ENCODE measurements at regions not wholly inside any gene's neighbourhood (a gene's known extent, or its start where the extent isn't known, plus 50 kb on each side); places are given as distances from the start of the nearest gene placed in this dataset.

DNA sequence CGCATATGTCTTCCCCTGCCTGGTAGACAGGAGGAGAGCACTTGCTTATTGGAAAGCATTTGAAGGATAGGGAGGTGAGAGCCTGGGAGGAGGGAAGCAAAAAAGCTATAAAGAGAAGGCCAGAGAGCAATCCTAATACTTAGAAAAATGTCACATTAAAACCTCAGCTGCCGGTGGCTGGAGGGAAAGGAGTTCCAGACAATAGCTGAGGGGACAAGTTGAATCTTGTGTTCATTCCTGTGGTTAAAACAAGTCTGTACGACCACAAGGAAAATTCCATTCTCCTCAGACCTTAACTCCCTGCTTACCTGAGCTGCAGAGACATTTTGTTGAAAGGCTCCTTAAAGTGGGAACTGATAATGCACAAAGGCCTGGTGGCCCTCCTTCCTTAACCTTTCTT, 218.8 kb upstream of the CAMK1G start:
- no peak for DNase-seq

DNA sequence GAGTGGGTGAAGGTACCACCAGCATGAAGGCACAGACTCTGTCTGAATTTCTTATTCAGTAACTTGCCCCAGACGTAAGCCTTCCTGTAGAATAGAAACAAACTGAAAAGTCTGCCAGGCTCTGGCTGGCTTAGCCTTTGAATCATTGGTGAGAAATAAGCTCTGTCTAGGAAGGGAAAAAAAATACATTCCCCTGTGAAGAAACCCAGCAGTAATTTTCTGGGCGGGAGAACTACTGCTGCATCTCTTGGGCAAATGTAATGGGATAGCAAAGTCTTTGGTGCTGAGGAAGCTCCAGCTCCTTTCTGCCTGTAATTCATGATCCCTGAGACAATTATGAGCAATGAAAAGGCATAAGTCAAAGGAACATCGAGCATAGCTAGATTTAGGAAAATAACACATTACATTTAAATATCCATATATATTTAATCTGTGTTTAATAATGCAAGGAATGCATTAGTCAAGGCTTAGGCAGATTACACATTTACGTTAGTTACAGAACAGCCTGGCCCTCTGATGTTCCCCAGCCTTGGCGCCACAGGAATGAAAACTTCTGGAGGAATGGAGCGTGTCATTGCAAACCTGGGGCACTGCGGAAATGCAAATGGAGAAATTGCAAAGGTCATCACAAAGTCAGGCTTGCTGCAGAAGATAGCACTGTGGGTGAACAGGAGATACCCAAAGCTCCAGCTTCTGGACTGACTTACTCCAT, 216.3 kb upstream of the CAMK1G start:
- no peak for DNase-seq

DNA sequence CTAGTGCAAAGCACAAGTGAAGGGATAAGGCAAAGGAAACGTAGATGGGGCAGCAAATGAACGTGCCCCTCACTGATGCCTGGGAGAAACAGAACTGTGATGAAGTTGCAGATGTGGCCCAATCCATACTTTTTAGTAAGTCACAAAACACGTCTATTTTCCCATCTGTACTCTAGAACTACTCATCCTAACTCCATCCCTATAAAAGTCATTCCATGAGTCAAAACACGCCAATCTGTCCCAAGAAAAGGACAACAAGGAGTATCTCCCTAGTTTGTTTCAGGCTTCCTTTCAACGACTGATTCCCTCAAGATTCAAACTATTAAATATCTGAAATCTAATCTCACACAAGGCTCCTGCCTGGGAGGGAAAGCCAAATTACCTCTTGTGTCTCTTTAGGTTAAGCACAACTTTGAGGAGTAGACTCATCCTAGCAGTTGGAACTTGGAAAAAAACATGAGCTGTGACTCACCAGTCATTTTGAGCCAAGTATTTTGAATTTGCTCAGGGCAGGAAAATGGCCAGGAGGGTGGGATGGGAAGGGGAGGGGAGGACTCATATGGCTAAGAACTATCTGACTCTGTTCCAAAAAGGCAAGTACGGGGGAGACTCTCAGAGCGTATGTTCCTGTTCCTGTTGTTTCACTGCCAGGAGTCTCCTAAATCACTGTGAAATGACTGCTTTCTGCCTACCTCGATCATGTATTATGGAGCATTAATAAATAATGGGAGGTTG, 214.5 kb upstream of the CAMK1G start:
- no peak for DNase-seq

DNA sequence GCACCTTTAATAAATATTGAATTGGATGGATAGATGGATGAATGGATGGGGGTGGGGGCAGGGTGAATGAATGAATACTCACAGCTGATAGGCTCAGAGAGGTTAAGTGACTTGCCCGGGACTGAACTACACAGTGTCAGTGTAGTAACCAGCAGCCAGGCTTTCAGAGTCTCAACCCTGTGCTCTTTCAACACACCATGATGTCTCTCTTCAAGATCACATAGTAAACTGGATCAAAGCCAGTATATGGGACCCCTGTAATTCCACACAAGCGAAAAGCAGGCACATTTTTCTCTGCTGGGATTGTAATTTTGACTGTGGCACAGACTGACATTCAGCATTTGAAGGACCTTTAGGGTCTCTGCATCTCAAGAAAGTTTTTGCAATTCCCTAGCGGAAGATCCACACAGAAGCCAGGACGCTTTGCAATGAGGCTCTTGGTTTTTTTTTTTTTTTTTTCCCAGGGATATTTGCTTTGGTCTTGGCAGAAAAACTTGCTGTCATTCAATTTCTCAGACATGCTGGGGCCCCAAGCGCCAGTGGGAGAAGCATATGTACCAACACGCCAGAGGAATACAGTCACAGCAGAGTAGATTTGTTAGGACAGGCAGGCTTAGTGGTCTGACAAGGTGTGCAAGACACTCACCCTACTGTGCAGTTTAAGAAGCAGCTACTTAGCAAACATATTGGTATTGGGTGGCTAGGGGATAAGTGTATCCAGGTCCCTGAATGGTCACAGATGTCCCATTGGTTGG, 213.1 kb upstream of the CAMK1G start:
- no peak for DNase-seq

DNA sequence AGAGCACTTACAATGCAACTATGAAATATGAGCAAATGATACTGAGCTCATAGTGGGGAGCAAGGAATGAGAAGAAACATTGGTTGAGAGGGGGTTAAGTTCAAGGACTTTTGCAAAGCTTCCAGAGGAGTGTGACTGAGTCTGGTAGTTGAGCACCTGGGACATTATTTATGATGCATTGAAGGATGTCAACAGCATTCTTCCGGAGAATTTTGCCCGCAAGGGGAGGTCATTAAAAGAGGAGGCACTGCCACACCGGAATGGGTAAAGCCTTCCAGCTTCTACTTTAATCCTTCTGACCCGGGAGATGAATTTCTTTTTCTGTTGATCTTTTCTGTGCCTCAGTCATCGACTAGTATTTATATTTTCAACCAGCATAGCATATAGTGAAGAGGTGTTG, 208.4 kb upstream of the CAMK1G start:
- DNase-seq = no peak

DNA sequence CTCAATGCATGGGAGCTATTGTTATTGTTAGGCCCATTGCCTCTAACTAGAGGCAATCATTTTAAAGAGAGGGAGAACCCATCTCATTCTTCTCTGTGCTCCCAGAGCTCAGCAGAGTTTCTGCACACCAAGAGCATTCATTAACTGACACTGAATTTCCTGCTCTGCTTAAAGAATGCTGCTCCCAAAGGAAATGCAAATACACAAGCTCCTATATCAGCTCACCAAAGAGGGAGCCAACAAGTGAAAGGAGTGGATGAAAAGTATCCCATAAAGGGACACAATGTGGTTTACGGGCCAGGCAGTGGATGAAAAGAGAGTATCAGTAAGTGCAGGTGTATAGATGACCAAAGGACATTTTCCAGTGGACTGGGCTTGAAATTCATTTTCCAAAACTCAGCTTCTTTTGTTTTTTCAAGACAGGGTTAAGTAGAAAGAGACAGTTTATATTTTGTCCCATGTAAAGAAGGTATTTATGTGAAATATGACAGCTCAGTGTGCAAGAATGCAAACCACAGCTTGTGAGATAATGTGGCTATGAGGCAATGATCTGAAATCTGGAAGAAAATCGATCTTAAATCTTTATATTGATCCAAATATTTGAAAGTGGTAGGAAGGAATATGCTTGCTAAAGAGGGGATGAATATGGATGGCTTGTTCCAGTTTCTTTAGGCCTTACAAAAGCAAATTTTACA, 207.7 kb upstream of the CAMK1G start:
- DNase-seq = no peak

DNA sequence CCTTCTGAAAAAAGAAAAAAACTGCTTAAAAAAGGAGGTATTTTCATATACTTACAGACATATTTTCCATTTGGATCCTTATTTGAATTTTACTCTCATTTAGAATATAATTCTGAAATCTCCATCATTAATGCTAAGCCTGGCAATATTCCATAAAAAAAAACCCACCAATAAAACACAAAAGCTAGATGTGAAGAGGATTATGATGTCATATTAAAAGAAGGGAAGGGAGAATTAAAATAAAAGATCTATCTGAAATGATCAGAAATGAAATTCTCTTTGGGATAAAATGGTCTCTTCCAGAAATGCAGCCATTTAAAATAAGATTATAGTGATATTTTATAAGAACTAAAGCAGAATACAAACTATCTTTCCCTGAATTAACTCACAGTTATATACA, 206.7 kb upstream of the CAMK1G start:
- no peak for DNase-seq

DNA sequence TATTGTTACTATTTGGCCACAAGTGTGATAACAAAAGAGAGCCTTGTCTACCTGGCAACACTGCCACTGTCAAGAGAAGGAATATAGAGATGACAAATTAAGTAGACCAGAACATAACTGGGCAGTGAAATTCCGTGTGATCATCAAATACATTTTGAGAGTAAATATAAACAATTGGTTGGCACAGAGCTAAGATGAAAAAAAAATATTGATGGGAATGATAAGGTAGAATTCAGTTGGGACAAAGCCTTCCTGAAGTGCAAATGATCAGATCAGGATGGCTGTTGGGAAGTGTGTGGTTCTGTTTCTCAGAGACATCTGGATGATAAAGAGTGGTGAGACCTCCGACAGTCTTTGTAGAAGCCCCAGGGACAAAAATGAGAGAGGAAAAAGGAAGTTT, 205.5 kb upstream of the CAMK1G start:
- no peak for DNase-seq

DNA sequence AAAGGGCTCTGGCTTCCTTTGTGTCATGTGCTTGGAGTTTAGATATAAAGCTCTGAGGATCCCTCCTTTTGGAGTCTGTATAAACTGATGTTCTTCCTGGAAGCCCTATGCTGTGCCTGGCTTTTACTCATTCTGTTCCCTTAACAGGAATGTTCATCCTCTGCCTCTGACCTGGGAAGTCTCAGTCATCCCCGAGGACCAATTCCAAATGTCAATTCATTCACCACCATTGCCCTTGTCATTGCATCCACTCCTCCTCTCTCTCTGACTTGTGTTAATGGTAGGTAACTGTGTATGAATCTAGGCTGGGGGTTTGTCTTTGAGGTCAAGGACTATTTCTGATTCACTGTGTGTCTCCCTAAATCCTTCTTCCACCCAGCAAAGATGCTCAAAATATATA, 204.2 kb upstream of the CAMK1G start:
- no peak for DNase-seq

DNA sequence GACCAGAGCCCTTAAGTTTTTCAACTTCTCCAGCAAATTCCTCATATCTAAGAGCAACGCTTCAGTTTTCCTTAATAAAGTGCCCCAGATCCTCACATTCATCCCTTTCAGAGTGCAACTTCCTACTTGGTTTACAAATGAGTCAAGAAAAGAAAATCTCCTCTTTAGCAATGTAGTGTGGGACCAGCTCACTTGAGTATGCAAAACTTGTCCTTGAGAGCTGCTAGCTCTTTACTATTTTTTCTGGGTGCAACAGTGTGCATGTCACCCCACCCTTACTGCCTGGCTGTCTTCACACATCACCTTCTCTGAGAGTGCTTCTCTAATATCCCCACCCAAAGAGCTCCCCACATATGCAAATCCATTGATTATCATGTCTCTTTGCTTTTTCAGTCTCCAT, 203.1 kb upstream of the CAMK1G start:
- DNase-seq = no peak

DNA sequence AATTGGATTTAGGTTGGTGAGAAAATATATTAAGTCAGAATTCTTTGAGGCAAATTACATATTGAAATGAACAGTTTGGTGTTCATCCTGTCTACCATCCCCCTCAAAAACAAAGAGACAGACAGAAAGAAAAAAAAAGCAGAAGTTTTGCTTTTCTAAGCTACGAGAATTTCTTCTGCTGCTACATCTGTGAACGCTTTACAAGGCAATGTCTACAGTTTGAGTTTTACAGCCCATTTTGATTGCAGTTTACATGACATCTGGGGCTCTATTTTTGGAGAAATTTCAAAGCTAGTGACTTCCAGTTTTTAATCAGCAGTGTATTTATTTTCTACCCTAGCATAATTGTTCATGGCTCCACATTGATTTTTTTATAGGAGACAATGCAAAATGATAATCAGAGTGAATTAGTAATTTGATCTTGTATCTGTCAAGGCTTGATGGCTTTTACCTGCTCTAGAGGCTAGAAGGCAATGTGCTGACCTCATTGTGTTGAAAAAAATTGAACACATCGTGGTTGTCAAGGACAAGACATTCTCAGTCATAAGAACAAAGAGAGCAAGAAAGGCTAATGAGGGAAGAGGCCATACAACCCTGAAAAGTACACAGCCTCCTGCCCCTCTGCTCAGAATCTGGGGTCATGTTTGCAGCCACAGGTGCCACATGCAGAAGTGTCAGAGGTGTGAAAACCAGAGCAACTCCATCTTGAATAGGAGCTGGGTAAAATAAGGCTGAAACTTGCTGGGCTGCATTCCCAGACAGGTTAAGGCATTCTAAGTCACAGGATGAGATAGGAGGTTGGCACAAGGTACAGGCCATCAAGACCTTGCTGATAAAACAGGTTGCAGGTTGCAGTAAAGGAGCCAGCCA, 201.0 kb upstream of the CAMK1G start:
- DNase-seq = no peak

DNA sequence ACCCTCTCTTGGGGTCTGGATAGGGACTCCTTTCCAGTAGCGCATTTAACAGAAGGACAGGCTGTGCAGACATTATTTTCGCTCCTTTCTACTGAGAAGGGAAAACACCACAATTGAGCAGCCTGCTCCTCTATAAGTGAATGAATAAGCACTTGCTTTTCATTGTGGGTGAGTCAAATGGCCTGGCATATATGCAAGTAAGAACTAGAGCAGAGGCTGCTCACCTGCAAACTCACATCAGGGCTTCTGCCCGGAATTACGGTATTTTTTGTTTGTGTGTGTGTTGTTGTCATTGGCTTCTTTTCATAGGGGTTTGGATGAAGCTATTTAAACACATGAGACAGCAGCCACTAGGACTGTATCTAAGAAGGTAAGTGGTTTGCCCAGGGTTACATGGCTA, 200.1 kb upstream of the CAMK1G start:
- DNase-seq = no peak

DNA sequence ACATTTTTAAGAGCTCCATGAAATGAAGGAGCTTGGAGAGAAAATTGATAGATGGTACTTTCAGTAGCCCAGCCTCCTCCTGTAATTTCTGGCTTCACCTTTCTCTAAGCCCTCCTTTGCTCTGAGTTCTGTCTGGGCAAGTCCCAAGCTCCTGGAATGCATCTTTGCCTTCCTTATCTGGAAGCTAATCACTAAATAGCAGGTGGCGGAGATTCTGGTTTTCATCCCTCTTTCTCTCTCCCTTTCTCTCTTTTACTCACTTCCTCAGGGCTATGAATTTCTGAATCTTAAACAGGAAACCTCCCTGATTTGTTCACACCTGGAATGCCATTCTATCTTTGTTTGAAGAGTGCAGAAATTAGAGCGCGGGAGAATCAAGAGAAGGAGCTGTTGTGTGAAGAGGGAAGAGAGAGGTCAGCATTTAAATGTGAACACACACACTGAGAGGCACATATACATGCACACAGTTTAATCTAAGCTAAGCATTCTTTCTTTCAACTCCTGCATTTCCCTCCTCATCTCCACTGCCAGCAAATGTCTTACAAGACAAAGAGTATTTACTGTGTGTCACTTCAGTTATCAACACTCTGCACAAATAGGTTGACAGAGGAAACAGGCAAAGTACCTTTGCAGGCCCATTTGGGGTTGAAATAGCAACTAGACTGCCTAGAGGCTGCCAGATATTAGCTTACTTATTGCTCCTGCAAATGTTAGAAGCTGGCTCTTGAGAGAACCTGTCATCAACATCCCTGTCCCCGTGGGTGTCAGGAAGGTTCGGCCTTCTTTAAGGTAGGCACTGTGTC, 199.4 kb upstream of the CAMK1G start:
- DNase-seq = no peak

DNA sequence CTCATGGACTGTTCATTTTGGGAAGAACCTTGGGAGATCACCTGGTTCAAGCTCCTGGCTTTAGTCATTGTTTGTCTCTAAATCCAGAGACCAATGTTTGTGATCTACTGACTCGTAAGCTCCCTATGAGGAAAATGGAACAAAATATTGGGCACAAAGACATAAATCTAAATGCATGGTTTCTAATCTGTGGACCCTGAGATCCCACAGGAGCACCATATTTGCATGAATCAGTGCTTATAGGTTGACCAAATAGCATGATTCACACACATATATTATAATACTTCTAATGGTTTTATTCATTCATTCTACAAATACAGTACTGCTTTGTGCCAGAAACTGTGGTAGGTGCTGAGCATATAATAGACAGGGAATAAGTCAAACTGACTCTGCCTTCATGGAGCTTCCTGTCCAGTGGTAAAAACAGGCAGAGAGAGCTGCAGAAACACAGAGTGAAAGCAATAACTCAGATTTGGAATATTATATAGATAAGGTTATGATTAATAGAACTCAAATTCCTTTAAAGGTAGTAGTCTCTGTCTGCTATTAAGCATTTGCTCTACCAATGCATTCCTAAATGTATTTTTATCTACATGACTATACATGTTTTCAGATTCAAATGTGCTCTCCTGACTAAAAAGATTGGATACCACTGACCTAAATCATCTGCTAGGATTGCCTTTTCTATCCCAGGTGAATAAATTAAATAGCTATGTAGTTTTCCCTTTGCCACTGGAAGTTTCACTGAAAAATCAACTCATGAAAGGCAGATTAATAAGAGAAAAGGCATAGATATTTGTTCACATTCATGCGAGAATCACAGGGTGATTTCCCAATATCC, 198.6 kb upstream of the CAMK1G start:
- DNase-seq = no peak

DNA sequence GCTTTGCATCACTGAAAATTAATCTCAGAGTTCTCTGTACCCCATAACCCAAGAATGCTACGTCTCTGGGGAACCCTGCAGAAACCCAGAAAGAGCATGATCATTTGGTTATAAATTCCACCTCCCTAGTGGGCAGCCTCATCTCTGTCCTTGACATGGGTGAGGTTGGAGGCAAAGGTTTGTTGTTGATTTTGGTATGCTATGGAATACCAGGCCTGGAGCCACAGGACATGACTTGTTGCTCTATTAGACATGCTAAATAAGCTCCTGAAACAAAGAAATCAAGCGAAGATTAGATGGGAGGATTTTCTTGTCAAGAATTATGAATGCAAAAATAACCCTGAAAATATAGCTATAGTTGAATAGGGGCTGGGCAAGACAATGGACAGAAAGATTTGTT, 197.4 kb upstream of the CAMK1G start:
- DNase-seq = no peak

DNA sequence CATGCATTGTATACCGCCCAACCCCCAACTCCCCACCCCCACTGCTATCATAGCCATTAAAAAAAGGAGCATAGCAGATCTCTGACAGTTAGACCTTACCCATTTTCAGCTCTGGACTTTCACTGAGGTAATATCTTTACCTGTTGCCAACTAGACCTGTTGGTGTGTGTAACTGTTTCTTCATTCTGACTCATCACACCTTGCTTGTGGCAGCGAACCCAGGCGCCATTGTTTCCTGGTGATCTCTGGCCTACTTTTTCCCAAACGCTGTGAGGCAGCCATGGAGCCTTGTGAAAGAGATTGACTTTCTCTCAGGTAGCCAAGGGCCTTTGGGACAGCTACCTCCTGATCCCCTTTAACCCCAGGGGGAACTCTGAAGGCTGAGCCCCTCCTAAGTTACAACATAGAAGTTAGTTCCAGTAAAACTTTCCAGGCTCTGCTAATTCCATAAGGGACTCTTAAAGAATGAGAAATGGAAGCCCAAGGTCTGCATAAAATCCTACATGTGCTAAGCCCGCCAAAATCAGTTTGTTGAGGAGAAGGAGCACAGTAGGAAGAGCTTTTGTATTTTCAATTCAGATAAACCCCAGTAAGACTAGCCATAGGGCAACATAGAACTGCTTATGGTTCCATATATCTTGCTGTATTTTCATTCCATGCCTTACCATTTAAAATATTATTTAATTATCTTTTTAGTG, 196.1 kb upstream of the CAMK1G start:
- DNase-seq = no peak

DNA sequence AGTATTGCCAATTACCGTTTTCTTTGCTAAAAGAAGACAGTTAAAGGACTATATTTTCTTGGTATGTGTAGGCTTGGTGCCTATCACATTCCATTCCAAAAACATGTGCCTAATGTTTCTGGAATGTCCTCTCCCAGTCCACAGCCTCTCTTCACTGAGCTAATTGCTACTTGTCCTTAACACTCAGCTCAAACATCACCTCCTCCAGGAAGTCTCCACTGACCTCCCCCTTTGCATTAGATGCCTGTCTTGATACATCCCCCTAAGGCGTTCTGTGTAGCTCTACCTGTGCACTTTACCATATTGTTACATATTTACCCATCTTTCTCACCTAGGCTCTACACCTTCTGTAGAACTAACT, 195.6 kb upstream of the CAMK1G start:
- DNase-seq = no peak

DNA sequence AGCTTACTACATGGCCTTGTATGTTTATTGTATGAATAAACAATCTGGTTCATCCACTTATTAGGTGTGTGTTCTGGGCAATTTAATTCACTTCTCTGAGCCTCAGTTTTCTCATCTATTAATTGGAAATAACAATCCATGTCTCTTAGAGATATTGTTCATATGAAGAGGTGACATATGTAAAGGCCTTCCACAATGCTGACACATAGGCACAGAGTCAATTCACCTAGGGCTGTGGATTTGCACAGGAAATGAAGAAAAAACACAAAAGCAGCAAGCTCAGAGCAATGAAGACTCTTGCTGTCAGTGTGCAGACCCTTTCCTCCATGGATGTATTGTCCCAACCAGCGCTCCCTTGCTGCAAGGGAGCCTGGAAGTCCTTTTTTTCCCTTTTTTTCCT, 195.2 kb upstream of the CAMK1G start:
- DNase-seq = no peak

DNA sequence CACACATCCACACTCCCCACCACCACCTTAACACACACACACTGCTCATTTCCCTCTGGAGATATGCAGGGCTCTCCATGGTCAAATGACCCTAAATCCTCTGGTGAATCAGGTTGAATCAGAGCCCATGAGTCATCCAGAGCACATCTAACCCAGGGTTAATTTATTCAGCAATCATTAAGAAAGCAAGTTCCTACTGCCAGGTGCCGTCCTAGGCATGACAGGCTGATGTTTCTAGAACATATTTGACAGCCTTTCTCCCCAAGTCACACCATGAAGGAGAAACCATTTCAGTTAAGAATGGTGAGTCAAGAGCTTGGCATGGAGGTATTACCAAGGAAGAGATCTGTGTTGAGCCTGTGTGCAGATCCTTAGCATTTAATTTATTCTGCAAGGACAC, 194.3 kb upstream of the CAMK1G start:
- DNase-seq = no peak

DNA sequence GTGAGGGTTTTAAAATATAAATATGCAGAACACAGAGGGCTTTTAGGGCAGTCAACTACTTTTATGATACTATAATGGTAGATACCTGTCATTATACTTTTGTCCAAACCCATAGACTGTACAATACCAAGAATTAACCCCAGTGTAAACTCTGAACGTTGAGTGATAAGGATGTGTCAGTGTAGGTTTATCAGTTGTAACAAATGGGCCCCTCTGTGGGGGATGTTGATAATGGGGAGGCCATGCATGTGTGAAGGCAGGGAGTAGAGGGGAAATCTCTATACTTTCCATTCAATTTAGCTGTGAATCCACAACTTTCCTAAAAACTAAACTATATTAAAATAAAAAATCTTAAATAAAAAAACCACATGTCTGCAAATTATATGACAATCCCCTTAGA, 193.5 kb upstream of the CAMK1G start:
- no peak for DNase-seq
